HEK293 (cell line): ENCODE measurements at regions not wholly inside any gene's neighbourhood (a gene's known extent, or its start where the extent isn't known, plus 50 kb on each side); places are given as distances from the start of the nearest gene placed in this dataset.

ENCODE experiments used
- CTCF ChIA-PET: fragments of 350-600 bp; formaldehyde crosslinking; extraction: SDS; loops from one replicate; lab custom pipeline; 2021; ENCODE audit warnings: antibody characterized with exemption; lab: Yijun Ruan, JAX
- POLR2A ChIA-PET: fragments of 300-600 bp; formaldehyde crosslinking; extraction: SDS; loops from one replicate; lab custom pipeline; 2020; ENCODE audit warnings: antibody characterized with exemption, inconsistent platforms; lab: Yijun Ruan, JAX
- H3K27ac ChIP-seq: fragments of 200-500 bp; sonication (Bioruptor generic); 2 replicates; pipeline ENCODE4 v1.5.1; 2014; ENCODE audit warnings: low read depth, low read length, control low read depth, inconsistent platforms; ENCODE audit errors: extremely low read depth
- H3K36me3 ChIP-seq, 2 experiments: fragments of 200-500 bp in 1 of 2; sonication (Bioruptor generic) in 1 of 2; 1 replicate in 1 of 2; 2 replicates in 1 of 2; pipeline ENCODE4 v1.5.1; 2014 to 2017; ENCODE audit warnings: inconsistent platforms in 2 of 2, low read length in 2 of 2; ENCODE audit not compliant: control insufficient read depth in 2 of 2, insufficient read depth in 1 of 2
- H3K4me1 ChIP-seq: fragments of 200-500 bp; sonication (Bioruptor generic); 2 replicates; pipeline ENCODE4 v1.5.1; 2014; ENCODE audit warnings: mild to moderate bottlenecking, low read length, inconsistent platforms; ENCODE audit not compliant: control insufficient read depth, insufficient read depth
- H3K4me3 ChIP-seq: 2 replicates; pipeline ENCODE4 v1.5.1; 2011; ENCODE audit warnings: low read depth, mild to moderate bottlenecking, control low read depth, low read length, moderate library complexity
- H3K9me3 ChIP-seq: fragments of 200-500 bp; sonication (Bioruptor generic); 2 replicates; pipeline ENCODE4 v1.5.1; 2014; ENCODE audit warnings: low read depth, low read length, inconsistent platforms; ENCODE audit not compliant: control insufficient read depth, insufficient read depth
- HOXC10 ChIP-seq: sonication (generic); formaldehyde crosslinking; IDR thresholded peaks from 2 replicates; pipeline ENCODE4 v1.8.1; 2023; ENCODE audit warnings: mild to moderate bottlenecking, missing genetic modification reagents
- ZBTB17 ChIP-seq: fragments of 450-650 bp; formaldehyde crosslinking; IDR thresholded peaks from 2 replicates; pipeline ENCODE4 v1.5.1; 2016; ENCODE audit warnings: missing biosample characterization, missing genetic modification characterization
- ZBTB21 ChIP-seq: fragments of 450-650 bp; formaldehyde crosslinking; IDR thresholded peaks from 2 replicates; pipeline ENCODE4 v1.5.1; 2017; ENCODE audit warnings: missing biosample characterization, missing genetic modification characterization
- ZNF132 ChIP-seq: fragments of 450-650 bp; formaldehyde crosslinking; IDR thresholded peaks from 2 replicates; pipeline ENCODE4 v1.5.1; 2017; ENCODE audit warnings: missing biosample characterization, missing genetic modification characterization, borderline replicate concordance
- ZNF140 ChIP-seq: fragments of 450-650 bp; formaldehyde crosslinking; IDR thresholded peaks from 2 replicates; pipeline ENCODE4 v1.5.1; 2016; ENCODE audit warnings: missing biosample characterization, missing genetic modification characterization
- ZNF175 ChIP-seq: fragments of 450-650 bp; formaldehyde crosslinking; IDR thresholded peaks from 2 replicates; pipeline ENCODE4 v1.5.1; 2016; ENCODE audit warnings: missing biosample characterization, missing genetic modification characterization
- ZNF211 ChIP-seq: fragments of 450-650 bp; formaldehyde crosslinking; IDR thresholded peaks from 2 replicates; pipeline ENCODE4 v1.5.1; 2016; ENCODE audit warnings: low read depth, missing biosample characterization, missing genetic modification characterization
- ZNF221 ChIP-seq: fragments of 450-650 bp; formaldehyde crosslinking; IDR thresholded peaks from 2 replicates; pipeline ENCODE4 v1.5.1; 2017; ENCODE audit warnings: missing biosample characterization, missing genetic modification characterization, borderline replicate concordance
- ZNF239 ChIP-seq: fragments of 450-650 bp; formaldehyde crosslinking; IDR thresholded peaks from 2 replicates; pipeline ENCODE4 v1.5.1; 2016; ENCODE audit warnings: missing biosample characterization, missing genetic modification characterization
- ZNF266 ChIP-seq: fragments of 450-650 bp; formaldehyde crosslinking; IDR thresholded peaks from 2 replicates; pipeline ENCODE4 v1.5.1; 2016; ENCODE audit warnings: missing biosample characterization, missing genetic modification characterization, low read depth
- ZNF302 ChIP-seq: fragments of 450-650 bp; formaldehyde crosslinking; IDR thresholded peaks from 2 replicates; pipeline ENCODE4 v1.5.1; 2016; ENCODE audit warnings: missing biosample characterization, missing genetic modification characterization, low read depth
- ZNF311 ChIP-seq: fragments of 450-650 bp; formaldehyde crosslinking; IDR thresholded peaks from 2 replicates; pipeline ENCODE4 v1.5.1; 2017; ENCODE audit warnings: missing biosample characterization, missing genetic modification characterization, borderline replicate concordance
- ZNF423 ChIP-seq: fragments of 450-650 bp; formaldehyde crosslinking; IDR thresholded peaks from 2 replicates; pipeline ENCODE4 v1.5.1; 2016; ENCODE audit warnings: missing biosample characterization, missing genetic modification characterization
- ZNF624 ChIP-seq: fragments of 450-650 bp; formaldehyde crosslinking; IDR thresholded peaks from 2 replicates; pipeline ENCODE4 v1.5.1; 2017; ENCODE audit warnings: missing biosample characterization, missing genetic modification characterization
- ZNF654 ChIP-seq: fragments of 450-650 bp; formaldehyde crosslinking; IDR thresholded peaks from 2 replicates; pipeline ENCODE4 v1.5.1; 2016; ENCODE audit warnings: low read depth, missing biosample characterization, missing genetic modification characterization
- ZNF660 ChIP-seq: fragments of 450-650 bp; IDR thresholded peaks from 2 replicates; pipeline ENCODE4 v1.5.1; 2018; ENCODE audit warnings: missing biosample characterization, mild to moderate bottlenecking, missing genetic modification characterization
- ZNF776 ChIP-seq: fragments of 450-650 bp; formaldehyde crosslinking; IDR thresholded peaks from 2 replicates; pipeline ENCODE4 v1.5.0; 2017; ENCODE audit warnings: missing biosample characterization, missing genetic modification characterization, borderline replicate concordance
- ZNF837 ChIP-seq: fragments of 450-650 bp; formaldehyde crosslinking; IDR thresholded peaks from 2 replicates; pipeline ENCODE4 v1.5.1; 2016; ENCODE audit warnings: missing biosample characterization, missing genetic modification characterization
- ZSCAN16 ChIP-seq: fragments of 450-650 bp; formaldehyde crosslinking; IDR thresholded peaks from 2 replicates; pipeline ENCODE4 v1.5.1; 2016; ENCODE audit warnings: missing biosample characterization, missing genetic modification characterization
- TF ChIP-seq, protein P1 (sequence below): fragments of 450-650 bp; formaldehyde crosslinking; IDR thresholded peaks from 2 replicates; pipeline ENCODE4 v1.5.1; 2016; ENCODE audit warnings: missing biosample characterization, missing genetic modification characterization

- TF ChIP-seq ZBTB17 (tag by site-specific recombination) (no peak), ZSCAN16 (tag by site-specific recombination) (no peak), ZNF140 (tag by site-specific recombination) (no peak), ZNF311 (tag by site-specific recombination) (no peak), ZNF211 (tag by site-specific recombination) (no peak), ZNF239 (no peak)
Measured at GRCh38 chr12:115478505-115478904, 794.5 kb upstream of the TBX3 start (continued).

DNA sequence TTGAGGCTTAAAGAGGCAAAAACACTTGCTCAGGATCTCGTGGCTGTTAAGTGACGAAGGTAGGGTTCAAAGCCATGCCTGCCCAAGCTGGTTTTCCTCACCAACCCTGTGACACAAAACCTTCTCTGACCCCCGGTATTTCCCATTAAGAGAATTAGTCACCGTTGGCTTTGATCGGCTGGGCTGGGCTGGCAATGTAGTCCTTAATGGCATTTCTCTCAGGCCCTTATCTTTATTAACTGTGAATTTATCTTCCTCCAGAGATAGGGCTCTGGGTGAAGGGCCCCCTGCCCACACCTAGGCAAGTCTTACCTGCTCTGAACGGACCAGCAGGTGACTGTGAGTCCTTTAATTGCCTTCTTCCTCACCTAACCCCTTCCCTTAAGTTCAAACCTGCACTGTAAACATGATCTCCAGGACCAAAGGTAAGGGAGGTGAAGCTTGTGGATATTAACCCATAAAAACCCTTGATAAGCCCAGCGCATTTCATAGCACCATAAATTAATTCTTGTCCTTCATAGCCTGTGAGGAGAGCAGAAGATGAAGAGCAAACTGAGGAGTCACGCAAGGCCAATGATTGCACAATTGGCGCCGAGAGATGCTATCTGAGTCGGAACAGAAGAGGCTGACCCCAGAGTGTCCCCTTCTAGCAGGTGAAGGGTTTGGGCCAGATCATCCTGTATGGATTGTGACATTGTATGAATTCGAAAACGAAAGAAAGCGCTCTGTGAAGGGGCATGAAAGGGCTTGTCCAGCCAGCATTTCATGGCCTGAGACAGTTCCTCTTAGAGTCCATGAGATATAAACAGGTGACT, 790.8 kb upstream of the TBX3 start:
- Histone ChIP-seq H3K36me3 (no peaks in the 10 kb centered on the region), H3K4me1 (no peaks in the 10 kb centered on the region), H3K4me3 (no peak overlapping the region), H3K9me3 (no peaks in the 10 kb centered on the region), H3K27ac (no peak overlapping the region)
- POLR2A ChIA-PET, result no interaction called here
- CTCF ChIA-PET, result interaction anchor here (0.6 kb wide), 1 partner anchor 52 kb away, joined by 3 read pairs; no protein-coding TSS in a partner anchor
- TF ChIP-seq ZNF776 (tag by site-specific recombination) (no peak), ZNF654 (tag by site-specific recombination) (no peak), ZNF266 (tag by site-specific recombination) (no peak), ZNF624 (tag by site-specific recombination) (no peak), ZNF132 (tag by site-specific recombination) (no peak), ZNF221 (tag by site-specific recombination) (no peak), ZBTB21 (no peak), ZNF837 (tag by site-specific recombination) (no peak), HOXC10 (no peak), ZSCAN16 (tag by site-specific recombination) (no peak), ZNF175 (no peak)
- TF ChIP-seq, protein P1, sequence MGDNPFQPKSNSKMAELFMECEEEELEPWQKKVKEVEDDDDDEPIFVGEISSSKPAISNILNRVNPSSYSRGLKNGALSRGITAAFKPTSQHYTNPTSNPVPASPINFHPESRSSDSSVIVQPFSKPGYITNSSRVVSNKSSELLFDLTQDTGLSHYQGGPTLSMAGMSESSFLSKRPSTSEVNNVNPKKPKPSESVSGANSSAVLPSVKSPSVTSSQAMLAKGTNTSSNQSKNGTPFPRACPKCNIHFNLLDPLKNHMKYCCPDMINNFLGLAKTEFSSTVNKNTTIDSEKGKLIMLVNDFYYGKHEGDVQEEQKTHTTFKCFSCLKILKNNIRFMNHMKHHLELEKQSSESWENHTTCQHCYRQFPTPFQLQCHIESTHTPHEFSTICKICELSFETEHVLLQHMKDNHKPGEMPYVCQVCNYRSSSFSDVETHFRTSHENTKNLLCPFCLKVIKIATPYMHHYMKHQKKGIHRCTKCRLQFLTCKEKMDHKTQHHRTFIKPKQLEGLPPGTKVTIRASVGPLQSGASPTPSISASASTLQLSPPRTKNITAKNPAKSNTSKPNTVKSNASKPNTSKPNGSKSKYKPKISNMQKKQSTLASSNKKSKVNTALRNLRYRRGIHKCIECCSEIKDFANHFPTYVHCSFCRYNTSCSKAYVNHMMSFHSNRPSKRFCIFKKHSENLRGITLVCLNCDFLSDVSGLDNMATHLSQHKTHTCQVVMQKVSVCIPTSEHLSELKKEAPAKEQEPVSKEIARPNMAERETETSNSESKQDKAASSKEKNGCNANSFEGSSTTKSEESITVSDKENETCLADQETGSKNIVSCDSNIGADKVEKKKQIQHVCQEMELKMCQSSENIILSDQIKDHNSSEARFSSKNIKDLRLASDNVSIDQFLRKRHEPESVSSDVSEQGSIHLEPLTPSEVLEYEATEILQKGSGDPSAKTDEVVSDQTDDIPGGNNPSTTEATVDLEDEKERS (tag by site-specific recombination), result no peak

DNA sequence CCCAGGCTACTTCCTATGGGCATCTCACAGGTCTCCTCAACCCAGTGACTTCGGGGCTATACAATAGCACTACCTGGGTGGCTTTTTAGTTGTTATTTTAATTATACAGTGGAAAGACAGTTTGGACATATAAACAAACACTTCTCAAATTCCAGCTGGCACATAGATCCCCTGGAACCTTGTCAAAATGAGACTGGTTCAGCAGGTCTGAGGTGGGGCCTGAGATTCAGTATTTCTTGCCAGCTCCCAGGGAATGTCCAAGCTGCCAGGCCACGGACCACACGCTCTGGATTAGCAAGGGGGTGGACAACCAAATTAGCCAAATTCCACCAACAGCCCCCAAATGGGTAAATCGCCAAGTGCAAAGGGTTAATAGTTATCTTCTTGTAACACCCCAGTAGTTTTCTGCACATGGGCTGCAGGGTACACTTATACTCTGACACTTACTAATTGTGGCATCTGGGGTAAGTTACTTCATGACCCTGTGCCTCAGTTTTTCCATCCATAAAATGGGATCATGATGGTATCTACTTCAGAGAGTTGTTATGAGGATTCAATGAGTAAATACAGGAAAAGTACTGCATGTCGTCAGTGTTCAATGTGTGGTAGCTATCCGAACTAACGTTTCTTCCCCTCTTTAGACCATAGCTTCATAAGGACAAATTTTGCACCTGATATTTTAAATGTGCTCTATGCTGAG, 789.4 kb upstream of the TBX3 start:
- CTCF ChIA-PET, result interaction anchor here (0.9 kb wide), 1 partner anchor 11 kb away, joined by 4 read pairs; no protein-coding TSS in a partner anchor
- no peaks in the 10 kb centered on the region for H3K36me3 ChIP-seq
- no peak overlapping the region for H3K27ac ChIP-seq
- H3K9me3 ChIP-seq, result no peaks in the 10 kb centered on the region
- TF ChIP-seq ZNF660 (tag by site-specific recombination) (no peak), ZNF302 (tag by site-specific recombination) (no peak), ZNF423 (tag by site-specific recombination) (no peak)
- POLR2A ChIA-PET, result no interaction called here
- no peaks in the 10 kb centered on the region for H3K4me1 ChIP-seq
- H3K4me3 ChIP-seq, result no peak overlapping the region
